ENCODE measurements at regions not wholly inside any gene's neighbourhood (a gene's known extent, or its start where the extent isn't known, plus 50 kb on each side); places are given as distances from the start of the nearest gene placed in this dataset.

GRCh38 chr15:60195611-60196010 lies 191.5 kb downstream of the FOXB1 start:
- Histone ChIP-seq H3K9me3 (ENCODE audit: control insufficient read depth, low read length) (no peaks in the 10 kb centered on the region), H3K9ac (ENCODE audit: extremely low read depth, low read length, poor library complexity, severe bottlenecking) (no peak overlapping the region), H3K4me3 (ENCODE audit: low read length) (no peak overlapping the region), H3K4me1 (ENCODE audit: control insufficient read depth, insufficient read depth, low read length) (no peaks in the 10 kb centered on the region), H3K27ac (ENCODE audit: low read depth, low read length) (no peak overlapping the region), H3K36me3 (ENCODE audit: control insufficient read depth, insufficient read depth, low read length) (no peaks in the 10 kb centered on the region), H3K27me3 (ENCODE audit: control insufficient read depth, insufficient read depth, low read length, poor library complexity, severe bottlenecking) (no peaks in the 10 kb centered on the region)
- no peak for DNase-seq
- Mint-ChIP-seq H3K27ac (no peak overlapping the region), H3K4me3 (no peak overlapping the region), H3K36me3 (ENCODE audit: low read depth) (no peaks in the 10 kb centered on the region), H3K27me3 (ENCODE audit: insufficient read depth) (no peaks in the 10 kb centered on the region), H3K4me1 (peaks cover 3% of the 10 kb centered on the region), H3K9me3 (no peaks in the 10 kb centered on the region)
- TF ChIP-seq CTCF (conservative IDR thresholded peaks at IDR 0.05) = no peak
- 100% methylated on average over 1 of the region's 1 CpG for WGBS, 2 experiments (ENCODE audit: insufficient coverage in 1 of 2, insufficient read length in 1 of 2)

GRCh38 chr15:60204131-60204885 lies 193.5 kb downstream of the ANXA2 start:
- Histone ChIP-seq H3K4me1 (ENCODE audit: control insufficient read depth, insufficient read depth, low read length) (no peaks in the 10 kb centered on the region), H3K9me3 (ENCODE audit: control insufficient read depth, low read length) (no peaks in the 10 kb centered on the region), H3K27me3 (ENCODE audit: control insufficient read depth, insufficient read depth, low read length, poor library complexity, severe bottlenecking) (no peaks in the 10 kb centered on the region), H3K4me3 (ENCODE audit: low read length) (no peak overlapping the region), H3K9ac (ENCODE audit: extremely low read depth, low read length, poor library complexity, severe bottlenecking) (no peak overlapping the region), H3K27ac (ENCODE audit: low read depth, low read length) (no peak overlapping the region), H3K36me3 (ENCODE audit: control insufficient read depth, insufficient read depth, low read length) (no peaks in the 10 kb centered on the region)
- Mint-ChIP-seq H3K36me3 (ENCODE audit: low read depth) (no peaks in the 10 kb centered on the region), H3K4me3 (no peak overlapping the region), H3K9me3 (no peaks in the 10 kb centered on the region), H3K27me3 (ENCODE audit: insufficient read depth) (no peaks in the 10 kb centered on the region), H3K27ac (no peak overlapping the region), H3K4me1 (peaks cover 5% of the 10 kb centered on the region)
- WGBS, 2 experiments (ENCODE audit: insufficient coverage in 1 of 2, insufficient read length in 1 of 2) = 81 to 85% methylated on average over 8 to 11 of the region's 11 CpGs
- TF ChIP-seq CTCF (conservative IDR thresholded peaks at IDR 0.05) = no peak
- no peak for DNase-seq

- Mint-ChIP-seq H3K27ac (no peak overlapping the region), H3K36me3 (ENCODE audit: low read depth) (no peaks in the 10 kb centered on the region), H3K9me3 (no peaks in the 10 kb centered on the region), H3K27me3 (ENCODE audit: insufficient read depth) (no peaks in the 10 kb centered on the region), H3K4me3 (no peak overlapping the region), H3K4me1 (peaks cover 11% of the 10 kb centered on the region)
- H3K27ac ChIP-seq (ENCODE audit: low read depth, low read length) = no peak overlapping the region
- no peaks in the 10 kb centered on the region for H3K4me1 ChIP-seq (ENCODE audit: control insufficient read depth, insufficient read depth, low read length)
- 88 to 100% methylated on average over 2 to 4 of the region's 4 CpGs for WGBS, 2 experiments (ENCODE audit: insufficient coverage in 1 of 2, insufficient read length in 1 of 2)
- H3K9ac ChIP-seq (ENCODE audit: extremely low read depth, low read length, poor library complexity, severe bottlenecking) = no peak overlapping the region
- DNase-seq = no peak
- TF ChIP-seq CTCF (conservative IDR thresholded peaks at IDR 0.05) = no peak
- no peaks in the 10 kb centered on the region for H3K9me3 ChIP-seq (ENCODE audit: control insufficient read depth, low read length)
- no peak overlapping the region for H3K4me3 ChIP-seq (ENCODE audit: low read length)
- no peaks in the 10 kb centered on the region for H3K36me3 ChIP-seq (ENCODE audit: control insufficient read depth, insufficient read depth, low read length)
- H3K27me3 ChIP-seq (ENCODE audit: control insufficient read depth, insufficient read depth, low read length, poor library complexity, severe bottlenecking) = no peaks in the 10 kb centered on the region
Observed at GRCh38 chr15:60208709-60209108, 189.1 kb downstream of the ANXA2 start.
